Tibial nerve (tissue), 4 donors: ENCODE measurements at regions not wholly inside any gene's neighbourhood (a gene's known extent, or its start where the extent isn't known, plus 50 kb on each side); places are given as distances from the start of the nearest gene placed in this dataset.
"Not testable (repeated sequence)": the region's sequence is repeated elsewhere in the genome, so short reads cannot be mapped to it uniquely, and the experiment has no call there.

Source experiments
- DNase-seq, 2 donors: peaks; one replicate each; pipeline ENCODE4 v3.0.0-alpha.2; 2019; ENCODE audit warnings: low spot score in 2 of 2
- H3K27ac ChIP-seq, 4 donors: fragments of 200-600 bp; sonication (generic) in 3 of 4; one replicate each; pipeline ENCODE4 v1.5.1; 2017 to 2019; ENCODE audit warnings: mild to moderate bottlenecking in 1 of 4
- H3K27me3 ChIP-seq, 2 donors: fragments of 200-600 bp; sonication (generic) in 1 of 2; one replicate each; pipeline versions ENCODE4 v1.5.1 to v1.6.0; 2017 to 2019
- H3K36me3 ChIP-seq, 3 donors: fragments of 200-600 bp; sonication (generic); one replicate each; pipeline ENCODE4 v1.5.1; 2018 to 2019
- H3K4me1 ChIP-seq, 4 donors: fragments of 200-600 bp; sonication (generic) in 3 of 4; one replicate each; pipeline ENCODE4 v1.5.1; 2017 to 2019
- H3K4me3 ChIP-seq, 4 donors: fragments of 200-600 bp; sonication (generic) in 3 of 4; one replicate each; pipeline ENCODE4 v1.5.1; 2017 to 2019; ENCODE audit warnings: mild to moderate bottlenecking in 1 of 4, moderate library complexity in 1 of 4
- H3K9me3 ChIP-seq, 4 donors: fragments of 200-600 bp; sonication (generic) in 3 of 4; one replicate each; pipeline ENCODE4 v1.5.1; 2017 to 2019
- CTCF ChIP-seq, 5 experiments: fragments of 200-600 bp in 3 of 5; fragments of 450-650 bp in 2 of 5; sonication (generic) in 3 of 5; IDR thresholded peaks; one replicate each; pipeline ENCODE4 v1.5.1; 2016 to 2019; ENCODE audit warnings: antibody characterized with exemption in 5 of 5, mild to moderate bottlenecking in 3 of 5, moderate library complexity in 2 of 5
- EP300 ChIP-seq, 2 donors: sonication (generic); formaldehyde crosslinking; IDR thresholded peaks; one replicate each; pipeline ENCODE4 v1.6.1; 2017; ENCODE audit warnings: antibody characterized with exemption in 2 of 2, mild to moderate bottlenecking in 1 of 2
- POLR2A ChIP-seq, 2 donors: fragments of 450-650 bp; IDR thresholded peaks; one replicate each; pipeline ENCODE4 v1.6.1; 2017; ENCODE audit warnings: antibody characterized with exemption in 2 of 2, mild to moderate bottlenecking in 2 of 2, moderate library complexity in 2 of 2
- WGBS, 2 donors: methylation state at CpG; one replicate each; pipeline ENCODE4 v1.1.5; 2018; 5-methylcytosine and 5-hydroxymethylcytosine counted together

- Histone ChIP-seq H3K27me3 (no peaks in the 10 kb centered on the region), H3K4me3 (no peak overlapping the region), H3K36me3 (no peaks in the 10 kb centered on the region), H3K4me1 (peaks cover 0 to 20% (median 0%) of the 10 kb centered on the region in 4 donors), H3K9me3 (peaks cover 0 to 5% (median 0%) of the 10 kb centered on the region in 4 donors), H3K27ac (no peak overlapping the region)
- TF ChIP-seq CTCF (IDR thresholded peaks at IDR 0.05) (no peak), EP300 (IDR thresholded peaks at IDR 0.05) (no peak), POLR2A (IDR thresholded peaks at IDR 0.05) (no peak)
- no peak for DNase-seq
These were observed 100.5 kb downstream of the DLEU7 start for GRCh38 chr13:50742968-50743367.

- TF ChIP-seq CTCF (IDR thresholded peaks at IDR 0.05), result no peak
- TF ChIP-seq POLR2A (IDR thresholded peaks at IDR 0.05), result no peak
- no peak for TF ChIP-seq EP300 (IDR thresholded peaks at IDR 0.05)
- H3K27ac ChIP-seq, result no peak overlapping the region
- H3K27me3 ChIP-seq, result no peaks in the 10 kb centered on the region
- DNase-seq, result no peak
- H3K9me3 ChIP-seq, result peaks cover 0 to 5% (median 0%) of the 10 kb centered on the region in 4 donors
- no peaks in the 10 kb centered on the region for H3K36me3 ChIP-seq
- H3K4me3 ChIP-seq, result no peak overlapping the region
- 96 to 97% methylated on average over 6 of the region's 6 CpGs for WGBS, 2 donors
- peaks cover 0 to 20% (median 0%) of the 10 kb centered on the region in 4 donors for H3K4me1 ChIP-seq
These were observed 99.3 kb downstream of the DLEU7 start for GRCh38 chr13:50744116-50744660.

- Histone ChIP-seq H3K36me3 (no peaks in the 10 kb centered on the region), H3K27me3 (no peaks in the 10 kb centered on the region), H3K27ac (peak overlapping the region in 1 of 4 donors; percentile 2), H3K4me1 (peaks cover 0 to 12% (median 0%) of the 10 kb centered on the region in 4 donors), H3K4me3 (no peak overlapping the region), H3K9me3 (peaks cover 0 to 5% (median 0%) of the 10 kb centered on the region in 4 donors)
- no peak for DNase-seq
- WGBS, 2 donors, result 70 to 81% methylated on average over 4 of the region's 4 CpGs
- TF ChIP-seq CTCF (IDR thresholded peaks at IDR 0.05) (no peak), EP300 (IDR thresholded peaks at IDR 0.05) (no peak), POLR2A (IDR thresholded peaks at IDR 0.05) (no peak)
These were observed 97.9 kb downstream of the DLEU7 start for GRCh38 chr13:50745542-50746115.

GRCh38 chr13:50747737-50748350 is 95.6 kb downstream of the DLEU7 start:
- DNase-seq, result no peak
- no peak overlapping the region for H3K4me3 ChIP-seq
- peak in 1 of 2 donors; percentile 48 for TF ChIP-seq EP300 (IDR thresholded peaks at IDR 0.05)
- TF ChIP-seq POLR2A (IDR thresholded peaks at IDR 0.05), result no peak
- no peaks in the 10 kb centered on the region for H3K27me3 ChIP-seq
- no peaks in the 10 kb centered on the region for H3K36me3 ChIP-seq
- peaks cover 0 to 12% (median 0%) of the 10 kb centered on the region in 4 donors for H3K4me1 ChIP-seq
- H3K9me3 ChIP-seq, result no peaks in the 10 kb centered on the region
- peak overlapping the region in 2 of 4 donors; percentile 30 to 31 for H3K27ac ChIP-seq
- 31 to 38% methylated on average over 3 of the region's 3 CpGs for WGBS, 2 donors

GRCh38 chr13:50753221-50753620 is 90.3 kb downstream of the DLEU7 start:
- H3K27me3 ChIP-seq, H3K9me3 ChIP-seq, H3K36me3 ChIP-seq, H3K27ac ChIP-seq, DNase-seq, H3K4me3 ChIP-seq, H3K4me1 ChIP-seq: not testable (repeated sequence)
- WGBS, 2 donors, result 88 to 95% methylated on average over 10 to 17 of the region's 17 CpGs

- not testable (repeated sequence) for H3K9me3 ChIP-seq, DNase-seq, H3K4me3 ChIP-seq, H3K27ac ChIP-seq, H3K4me1 ChIP-seq, H3K27me3 ChIP-seq, H3K36me3 ChIP-seq
- WGBS, 2 donors, result 72 to 83% methylated on average over 8 of the region's 8 CpGs
These were observed 87.4 kb downstream of the DLEU7 start for GRCh38 chr13:50755862-50756685.
